Cerebellar cortex (tissue), 1 donor: ENCODE measurements at regions not wholly inside any gene's neighbourhood (a gene's known extent, or its start where the extent isn't known, plus 50 kb on each side); places are given as distances from the start of the nearest gene placed in this dataset.

ENCODE experiments used
- DNase-seq: peaks from one replicate; pipeline ENCODE4 v3.0.0-alpha.2; 2015; ENCODE audit warnings: low spot score

- DNase-seq: no peak
Observed at GRCh38 chr11:116217441-116217840, 555.3 kb downstream of the BUD13 start.

- peak; percentile 57 for DNase-seq
Observed at GRCh38 chr11:116217006-116217405, 555.8 kb downstream of the BUD13 start.

DNA sequence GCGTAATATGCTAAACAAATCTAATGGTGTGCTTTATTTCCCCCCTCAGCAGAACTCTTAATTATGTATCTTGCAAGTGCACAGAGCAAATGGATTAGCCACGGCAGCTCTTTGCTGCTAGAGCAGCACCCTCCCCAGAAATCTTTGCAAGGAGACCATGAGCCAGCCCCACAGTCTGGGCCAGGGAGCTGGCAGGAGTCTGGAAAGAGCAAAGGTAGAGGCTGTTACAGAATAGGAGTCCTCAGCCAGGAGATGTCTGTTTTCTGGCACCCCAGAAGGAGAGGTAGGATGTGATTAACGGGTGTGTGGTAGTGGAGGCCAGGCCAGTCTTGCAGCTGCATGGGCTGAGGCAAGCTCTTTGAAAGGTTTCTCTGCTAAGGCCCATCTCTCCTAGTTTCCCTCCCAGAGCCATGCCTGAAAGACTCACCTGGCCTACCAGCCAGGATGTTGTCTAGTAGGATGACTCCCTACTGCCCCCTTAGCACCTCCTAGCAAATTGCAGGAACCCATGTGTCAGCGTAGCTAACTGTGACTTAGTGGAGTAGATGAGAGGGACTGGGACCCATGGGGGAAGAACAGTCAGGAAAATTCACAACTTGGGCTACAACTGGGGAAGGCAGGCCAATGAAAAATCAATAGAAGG, 557.2 kb downstream of the BUD13 start:
- peak; percentile 59 for DNase-seq

DNA sequence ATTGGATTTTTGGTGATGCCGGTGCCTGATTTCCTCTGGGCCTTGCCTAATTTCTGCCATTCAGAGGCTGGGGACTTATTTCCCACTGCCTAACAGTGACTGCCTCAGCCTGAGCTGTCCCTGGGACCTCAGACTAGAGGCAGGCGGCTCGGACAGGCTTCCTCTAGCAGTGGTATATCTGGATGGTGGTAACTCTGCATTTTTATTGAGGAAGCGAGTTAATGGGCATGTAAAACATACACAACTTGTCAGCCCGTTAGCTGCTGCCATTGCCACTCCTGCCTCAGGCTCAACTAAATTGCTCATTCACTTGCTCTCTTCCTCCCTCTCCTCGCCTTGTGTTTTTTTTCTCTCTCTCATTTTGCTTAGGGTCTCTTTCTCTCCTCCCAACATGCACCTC, 561.6 kb downstream of the BUD13 start:
- DNase-seq: no peak

DNA sequence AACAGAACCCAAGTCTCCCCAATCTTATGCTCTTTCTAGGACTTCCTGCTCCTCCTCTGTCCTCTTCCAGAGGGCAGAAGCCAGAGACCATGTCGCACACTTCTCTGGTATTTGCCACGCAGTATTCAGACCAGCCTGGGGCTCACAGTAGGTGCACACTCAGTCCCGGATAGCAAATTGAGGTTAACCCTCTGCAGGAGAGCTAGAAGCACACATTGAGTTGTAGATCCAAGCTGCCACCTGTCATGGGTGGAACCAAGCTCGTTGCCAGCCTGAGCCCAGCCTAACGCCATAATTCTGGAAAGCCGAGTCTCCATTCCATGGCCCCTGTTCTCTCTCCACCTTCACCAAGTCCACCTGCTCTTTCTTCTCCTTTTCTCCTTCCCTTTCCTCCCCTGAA, 562.1 kb downstream of the BUD13 start:
- DNase-seq: peak; percentile 56

DNA sequence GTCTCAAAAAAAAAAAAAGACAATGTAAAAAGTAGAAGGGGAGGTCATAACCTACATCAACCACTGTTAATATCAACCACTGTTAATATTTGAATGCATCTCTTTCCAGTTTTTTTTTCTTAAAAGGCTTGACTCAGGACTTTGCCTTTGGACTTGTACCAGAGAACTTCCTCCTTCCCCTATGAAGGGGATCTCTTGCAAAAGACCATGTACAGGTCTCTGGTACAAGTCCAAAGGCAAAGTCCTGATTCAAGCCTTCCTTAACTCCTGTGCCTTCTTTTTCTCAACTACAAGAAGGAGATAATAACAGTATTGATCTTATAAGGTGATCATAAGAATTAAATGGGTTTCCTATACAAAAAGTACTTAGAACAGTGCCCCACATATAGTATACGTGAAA, 563.5 kb downstream of the BUD13 start:
- no peak for DNase-seq

DNA sequence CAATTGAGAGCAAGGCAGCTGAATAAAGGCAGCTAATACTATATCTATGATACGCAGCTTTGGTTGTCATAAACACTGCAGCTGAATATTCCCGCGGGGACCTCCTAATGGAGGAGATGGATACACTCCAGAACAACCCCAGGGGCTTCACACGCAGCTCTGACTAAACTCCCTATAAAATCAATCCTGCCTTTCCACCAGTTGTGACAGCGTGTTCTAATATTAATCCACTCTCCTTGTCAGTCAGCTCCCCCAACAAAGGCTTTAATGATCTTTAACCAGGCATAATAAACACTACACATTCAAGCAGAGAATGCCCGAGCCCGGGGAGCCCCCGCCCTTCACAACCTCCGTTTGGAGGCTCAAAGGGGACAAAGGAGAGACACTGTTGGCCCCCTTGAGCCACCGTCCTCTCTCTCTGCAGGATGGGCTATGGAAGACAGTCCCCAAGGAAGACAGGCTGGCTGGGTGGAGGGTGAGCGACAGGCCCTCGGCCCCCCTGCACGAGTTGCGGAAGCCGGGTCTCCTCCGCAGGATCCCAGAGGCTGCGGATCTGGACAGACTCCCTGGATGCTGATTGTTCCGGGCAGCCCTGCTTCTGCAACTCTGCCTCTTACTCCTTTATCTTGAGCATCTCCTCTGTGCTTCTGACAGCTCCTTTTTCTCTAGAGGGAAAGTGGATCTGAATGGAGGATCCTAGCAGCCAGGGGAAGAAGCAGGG, 565.2 kb downstream of the BUD13 start:
- no peak for DNase-seq

DNA sequence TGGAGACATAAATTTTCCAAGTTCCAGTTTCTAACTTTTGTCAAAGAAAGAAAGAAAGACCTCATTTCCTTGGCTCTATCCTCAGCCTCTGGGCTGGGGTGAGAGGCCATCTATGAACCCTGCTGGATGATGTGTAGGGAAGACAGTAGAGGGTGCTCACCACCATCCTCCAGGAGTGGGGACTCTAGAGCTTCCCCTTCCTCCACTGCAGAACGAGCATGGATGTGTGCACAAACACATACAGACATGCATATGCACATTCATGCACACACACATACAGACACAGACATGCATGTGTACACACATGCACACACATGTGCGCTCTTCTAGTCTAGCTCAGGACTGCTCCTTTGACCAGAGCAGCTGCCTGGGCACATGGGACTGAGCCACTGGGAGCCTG, 565.8 kb downstream of the BUD13 start:
- DNase-seq: no peak

DNA sequence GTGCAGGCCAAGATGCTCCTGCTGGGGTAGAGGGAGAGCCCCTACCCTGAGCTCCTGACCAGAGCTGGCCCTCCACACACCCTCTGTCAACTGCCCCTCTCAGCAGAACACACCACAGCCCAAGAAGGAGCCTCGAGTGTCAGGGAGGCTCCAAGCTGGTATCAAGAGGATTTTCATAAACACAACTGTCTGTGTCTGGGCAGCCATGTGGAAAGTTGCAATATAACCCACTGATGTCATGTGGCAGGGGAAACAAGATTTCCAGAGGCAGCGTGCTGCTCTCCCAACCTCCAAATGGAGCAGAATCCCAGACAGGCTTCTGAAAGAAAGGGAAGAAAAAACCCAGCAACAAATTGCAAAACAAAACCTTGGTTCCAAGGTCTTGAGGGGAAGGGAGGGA, 569.9 kb downstream of the BUD13 start:
- DNase-seq: no peak

GRCh38 chr11:116200564-116200963, 572.2 kb downstream of the BUD13 start:
- no peak for DNase-seq

DNA sequence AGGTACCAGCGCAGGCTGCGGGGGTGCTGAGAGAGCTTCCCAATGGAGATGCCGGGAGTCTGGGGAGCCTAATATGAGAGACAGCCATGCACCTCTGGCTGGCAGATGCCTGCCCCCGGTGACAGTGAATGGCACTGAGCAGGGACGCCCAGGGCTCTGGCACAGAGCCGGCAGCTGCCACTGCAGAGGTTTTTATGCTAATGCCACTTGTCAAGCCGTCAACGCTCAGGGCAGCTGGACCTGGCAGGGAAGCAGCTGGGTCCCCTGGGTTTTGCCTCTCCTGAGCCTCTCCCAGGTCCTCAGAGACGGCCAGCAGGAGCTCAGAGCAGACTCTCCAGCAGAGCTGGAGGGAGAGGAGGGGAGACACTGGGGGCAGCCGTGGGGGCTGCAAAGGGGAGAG, 573.6 kb downstream of the BUD13 start:
- no peak for DNase-seq

GRCh38 chr11:116194156-116194904, 578.5 kb downstream of the BUD13 start:
- DNase-seq: no peak

- peak; percentile 65 for DNase-seq
Observed at GRCh38 chr11:116193321-116194131, 579.3 kb downstream of the BUD13 start.

- peak; percentile 68 for DNase-seq
Observed at GRCh38 chr11:116192509-116193210, 580.1 kb downstream of the BUD13 start.

DNA sequence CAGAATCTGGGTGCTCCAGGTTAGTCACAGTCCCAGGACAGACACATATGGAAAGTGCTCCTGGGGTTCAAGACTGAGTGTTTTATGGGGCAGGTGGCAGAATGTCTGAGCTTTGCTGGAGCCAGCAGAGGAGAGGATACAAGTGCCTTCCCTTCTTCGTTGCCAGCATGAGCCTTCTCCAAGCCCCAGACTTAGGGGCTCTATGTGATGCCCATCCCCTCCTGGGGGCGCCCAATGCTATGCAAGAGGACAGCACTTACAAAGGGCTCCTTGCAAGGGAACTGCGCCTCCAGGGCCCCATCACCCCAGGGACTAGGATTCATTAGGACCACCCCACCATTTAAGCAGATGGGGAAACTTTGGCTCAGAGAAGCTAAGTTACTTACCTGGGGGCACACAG, 581.9 kb downstream of the BUD13 start:
- no peak for DNase-seq

GRCh38 chr11:116189408-116190170, 583.2 kb downstream of the BUD13 start:
- peak; percentile 55 for DNase-seq

DNA sequence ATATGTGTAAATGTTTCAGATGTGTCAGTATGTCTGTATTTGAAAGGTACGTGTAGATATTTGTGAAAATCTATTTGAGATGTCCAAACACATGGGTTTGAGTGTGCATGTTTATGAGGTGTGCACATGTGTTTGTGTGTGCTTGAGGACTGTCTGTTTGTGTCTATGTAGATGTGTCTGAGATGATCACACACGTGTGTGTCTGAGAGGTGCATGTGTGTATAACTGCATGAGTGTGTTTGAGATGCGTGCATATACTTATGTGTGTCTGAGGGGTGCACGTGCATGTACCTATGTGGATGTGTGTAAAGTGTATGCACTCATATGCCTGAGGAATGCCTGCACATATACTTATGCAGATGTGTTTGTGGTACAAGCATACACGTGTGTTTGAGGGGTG, 584.4 kb downstream of the BUD13 start:
- DNase-seq: no peak

- DNase-seq: no peak
Observed at GRCh38 chr11:116187026-116187425, 585.8 kb downstream of the BUD13 start.

- DNase-seq: peak; percentile 58
Observed at GRCh38 chr11:116185551-116185950, 587.2 kb downstream of the BUD13 start.

- no peak for DNase-seq
Observed at GRCh38 chr11:116184763-116185162, 588.0 kb downstream of the BUD13 start.
